Neural progenitor cell (in vitro differentiated cells): ENCODE measurements at regions not wholly inside any gene's neighbourhood (a gene's known extent, or its start where the extent isn't known, plus 50 kb on each side); places are given as distances from the start of the nearest gene placed in this dataset.

ENCODE experiments used
- DNase-seq: peaks from one replicate; pipeline ENCODE4 v3.0.0-alpha.2; 2016; ENCODE audit warnings: low spot score
- H2AFZ ChIP-seq: fragments of 200-600 bp; sonication (generic); replicated peaks from 2 replicates; pipeline ENCODE4 v1.6.1; 2016; ENCODE audit warnings: antibody characterized with exemption
- H3F3A ChIP-seq: fragments of 200-600 bp; sonication (generic); 2 replicates; pipeline ENCODE4 v1.6.1; 2016; ENCODE audit warnings: antibody characterized with exemption, low read depth
- H3K27ac ChIP-seq: fragments of 200-600 bp; sonication (generic); 2 replicates; pipeline ENCODE4 v1.5.1; 2016; ENCODE audit warnings: mild to moderate bottlenecking
- H3K27me3 ChIP-seq: fragments of 200-600 bp; sonication (generic); 2 replicates; pipeline ENCODE4 v1.6.1; 2016; ENCODE audit warnings: mild to moderate bottlenecking, moderate library complexity
- H3K36me3 ChIP-seq: fragments of 200-600 bp; sonication (generic); 2 replicates; pipeline ENCODE4 v1.5.1; 2016
- H3K4me1 ChIP-seq: fragments of 200-600 bp; sonication (generic); 2 replicates; pipeline ENCODE4 v1.6.1; 2016; ENCODE audit warnings: mixed run types
- H3K4me2 ChIP-seq: fragments of 200-600 bp; sonication (generic); 2 replicates; pipeline ENCODE4 v1.6.1; 2016
- H3K4me3 ChIP-seq: fragments of 200-600 bp; sonication (generic); 2 replicates; pipeline ENCODE4 v1.5.1; 2016
- H3K79me2 ChIP-seq: fragments of 200-600 bp; sonication (generic); 2 replicates; pipeline ENCODE4 v1.6.1; 2016; ENCODE audit warnings: low read depth
- H3K9ac ChIP-seq: fragments of 200-600 bp; sonication (generic); 2 replicates; pipeline ENCODE4 v1.6.1; 2016
- H3K9me3 ChIP-seq: fragments of 200-600 bp; sonication (generic); 2 replicates; pipeline ENCODE4 v1.5.1; 2016; ENCODE audit warnings: low read depth
- H4K20me1 ChIP-seq: fragments of 200-600 bp; sonication (generic); 2 replicates; pipeline ENCODE4 v1.6.1; 2016; ENCODE audit warnings: low read depth
- H3K27ac Mint-ChIP-seq: 3 replicates; pipeline ENCODE4 v1.8.0; 2021; ENCODE audit warnings: mixed read lengths
- H3K27me3 Mint-ChIP-seq: 2 replicates; pipeline ENCODE4 v1.8.0; 2022; ENCODE audit warnings: low read depth, mild to moderate bottlenecking, inconsistent platforms, moderate library complexity, mixed read lengths; ENCODE audit not compliant: insufficient read depth
- H3K36me3 Mint-ChIP-seq: 3 replicates; pipeline ENCODE4 v1.8.0; 2021; ENCODE audit warnings: mixed read lengths
- H3K4me1 Mint-ChIP-seq: 3 replicates; pipeline ENCODE4 v1.8.0; 2021; ENCODE audit warnings: mixed read lengths
- H3K4me3 Mint-ChIP-seq: 3 replicates; pipeline ENCODE4 v1.8.0; 2021; ENCODE audit warnings: mild to moderate bottlenecking, moderate library complexity, mixed read lengths
- H3K9me3 Mint-ChIP-seq: 3 replicates; pipeline ENCODE4 v1.8.0; 2020; ENCODE audit warnings: mixed read lengths
- EZH2 ChIP-seq: fragments of 200-600 bp; sonication (generic); IDR thresholded peaks from 2 replicates; pipeline ENCODE4 v1.6.1; 2017; ENCODE audit warnings: antibody characterized with exemption, mild to moderate bottlenecking, moderate library complexity
- EZH2phosphoT487 ChIP-seq: fragments of 200-600 bp; sonication (generic); IDR thresholded peaks from 2 replicates; pipeline ENCODE4 v1.6.1; 2017; ENCODE audit warnings: antibody characterized with exemption
- TF ChIP-seq, protein P1 (sequence below): fragments of 200-600 bp; sonication (generic); IDR thresholded peaks from 2 replicates; pipeline ENCODE4 v1.5.1; 2017; ENCODE audit warnings: antibody characterized with exemption, mild to moderate bottlenecking

DNA sequence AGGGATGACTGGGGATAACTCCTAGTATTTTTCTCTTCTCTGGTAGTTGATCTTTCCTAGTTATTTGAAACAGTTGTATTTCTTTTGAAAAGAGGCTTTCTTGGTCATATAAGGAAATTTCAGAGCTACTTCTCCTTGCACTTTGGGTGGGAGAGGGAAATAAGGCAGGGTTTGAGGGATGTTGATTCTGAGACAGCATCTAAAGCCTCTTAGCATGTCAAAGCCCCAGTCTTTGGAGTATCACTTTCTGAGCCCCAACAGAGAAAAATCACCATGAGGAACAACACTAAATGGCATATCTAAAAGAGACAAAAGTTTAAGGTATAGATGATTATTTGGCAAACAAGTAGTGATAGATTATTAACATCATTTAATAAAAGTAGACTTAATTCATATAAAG lies 688.1 kb downstream of the TRAM1L1 start:
- Histone ChIP-seq H3K79me2 (no peaks in the 10 kb centered on the region), H4K20me1 (no peaks in the 10 kb centered on the region), H3K27ac (no peak overlapping the region), H3K9me3 (no peaks in the 10 kb centered on the region), H3K4me3 (no peak overlapping the region), H3K9ac (no peak overlapping the region), H2AFZ (no peak overlapping the region), H3K36me3 (no peaks in the 10 kb centered on the region), H3K27me3 (no peaks in the 10 kb centered on the region), H3K4me2 (no peak overlapping the region), H3F3A (no peaks in the 10 kb centered on the region), H3K4me1 (no peaks in the 10 kb centered on the region)
- Mint-ChIP-seq H3K36me3 (no peaks in the 10 kb centered on the region), H3K4me3 (no peak overlapping the region), H3K9me3 (no peaks in the 10 kb centered on the region), H3K4me1 (no peaks in the 10 kb centered on the region), H3K27ac (no peak overlapping the region), H3K27me3 (no peaks in the 10 kb centered on the region)
- TF ChIP-seq, protein P1, sequence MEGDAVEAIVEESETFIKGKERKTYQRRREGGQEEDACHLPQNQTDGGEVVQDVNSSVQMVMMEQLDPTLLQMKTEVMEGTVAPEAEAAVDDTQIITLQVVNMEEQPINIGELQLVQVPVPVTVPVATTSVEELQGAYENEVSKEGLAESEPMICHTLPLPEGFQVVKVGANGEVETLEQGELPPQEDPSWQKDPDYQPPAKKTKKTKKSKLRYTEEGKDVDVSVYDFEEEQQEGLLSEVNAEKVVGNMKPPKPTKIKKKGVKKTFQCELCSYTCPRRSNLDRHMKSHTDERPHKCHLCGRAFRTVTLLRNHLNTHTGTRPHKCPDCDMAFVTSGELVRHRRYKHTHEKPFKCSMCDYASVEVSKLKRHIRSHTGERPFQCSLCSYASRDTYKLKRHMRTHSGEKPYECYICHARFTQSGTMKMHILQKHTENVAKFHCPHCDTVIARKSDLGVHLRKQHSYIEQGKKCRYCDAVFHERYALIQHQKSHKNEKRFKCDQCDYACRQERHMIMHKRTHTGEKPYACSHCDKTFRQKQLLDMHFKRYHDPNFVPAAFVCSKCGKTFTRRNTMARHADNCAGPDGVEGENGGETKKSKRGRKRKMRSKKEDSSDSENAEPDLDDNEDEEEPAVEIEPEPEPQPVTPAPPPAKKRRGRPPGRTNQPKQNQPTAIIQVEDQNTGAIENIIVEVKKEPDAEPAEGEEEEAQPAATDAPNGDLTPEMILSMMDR = no peak
- no peak for DNase-seq

DNA sequence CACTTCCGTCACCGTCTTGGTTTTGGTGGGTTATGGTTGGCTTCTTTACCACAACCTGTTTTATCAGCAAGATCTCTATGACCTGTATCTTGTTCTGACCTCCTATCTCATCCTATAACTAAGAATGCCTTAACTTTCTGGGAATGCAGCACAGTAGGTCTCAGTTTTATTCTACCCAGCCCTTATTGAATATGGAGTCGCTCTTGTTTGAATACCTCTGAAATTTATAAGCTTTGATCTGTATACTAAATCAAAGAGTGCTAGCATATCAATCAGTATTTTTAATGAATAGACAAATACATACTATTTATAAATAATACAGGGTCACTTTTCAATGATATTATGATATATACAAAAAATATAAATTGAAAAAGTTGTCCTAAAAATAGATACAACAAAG lies 690.0 kb downstream of the TRAM1L1 start:
- H3K36me3 Mint-ChIP-seq = no peaks in the 10 kb centered on the region

DNA sequence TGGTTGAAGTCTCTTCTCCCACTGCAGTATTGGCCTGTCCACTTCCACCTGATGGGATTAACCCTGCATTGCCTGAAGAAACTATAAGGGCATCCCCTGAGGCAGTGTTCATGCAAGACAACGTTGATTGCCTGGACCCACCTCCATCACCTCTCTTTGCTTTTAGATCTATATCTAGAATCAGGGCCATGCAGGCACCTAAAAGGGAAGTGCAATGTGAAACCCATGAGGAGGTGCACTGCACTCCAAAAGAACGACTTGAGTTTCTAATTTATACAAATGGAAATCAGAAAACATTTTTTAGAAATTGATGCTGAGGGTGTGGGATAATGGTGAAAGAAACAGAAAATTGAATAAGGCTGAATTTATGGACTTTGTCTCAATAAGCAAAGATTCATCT lies 694.4 kb downstream of the TRAM1L1 start:
- Histone ChIP-seq H3K36me3 (no peaks in the 10 kb centered on the region), H2AFZ (no peak overlapping the region), H3K9ac (no peak overlapping the region), H3K4me2 (no peak overlapping the region), H4K20me1 (no peaks in the 10 kb centered on the region), H3F3A (no peaks in the 10 kb centered on the region), H3K27ac (no peak overlapping the region), H3K4me1 (no peaks in the 10 kb centered on the region), H3K4me3 (no peak overlapping the region), H3K27me3 (no peaks in the 10 kb centered on the region), H3K9me3 (no peaks in the 10 kb centered on the region), H3K79me2 (no peaks in the 10 kb centered on the region)
- no peak for DNase-seq
- H3K4me3 Mint-ChIP-seq = no peak overlapping the region
- H3K36me3 Mint-ChIP-seq = no peaks in the 10 kb centered on the region
- no peaks in the 10 kb centered on the region for H3K27me3 Mint-ChIP-seq
- TF ChIP-seq EZH2phosphoT487 (no peak), EZH2 (no peak)
- TF ChIP-seq, protein P1 = no peak
- no peak overlapping the region for H3K27ac Mint-ChIP-seq
- H3K4me1 Mint-ChIP-seq = peaks cover 6% of the 10 kb centered on the region
- H3K9me3 Mint-ChIP-seq = no peaks in the 10 kb centered on the region

More for the DNA sequence above, 690.0 kb downstream of the TRAM1L1 start:
- DNase-seq = no peak
- H3K27me3 Mint-ChIP-seq = no peaks in the 10 kb centered on the region
- Histone ChIP-seq H3F3A (no peaks in the 10 kb centered on the region), H2AFZ (no peak overlapping the region), H3K9me3 (no peaks in the 10 kb centered on the region), H3K36me3 (no peaks in the 10 kb centered on the region), H3K4me3 (no peak overlapping the region), H3K27me3 (no peaks in the 10 kb centered on the region), H3K9ac (no peak overlapping the region), H3K27ac (no peak overlapping the region), H3K79me2 (no peaks in the 10 kb centered on the region), H3K4me2 (no peak overlapping the region), H4K20me1 (no peaks in the 10 kb centered on the region), H3K4me1 (no peaks in the 10 kb centered on the region)
- no peak overlapping the region for H3K4me3 Mint-ChIP-seq
- TF ChIP-seq EZH2phosphoT487 (no peak), EZH2 (no peak)
- TF ChIP-seq, protein P1 = no peak
- H3K27ac Mint-ChIP-seq = no peak overlapping the region
- H3K9me3 Mint-ChIP-seq = no peaks in the 10 kb centered on the region
- no peaks in the 10 kb centered on the region for H3K4me1 Mint-ChIP-seq

DNA sequence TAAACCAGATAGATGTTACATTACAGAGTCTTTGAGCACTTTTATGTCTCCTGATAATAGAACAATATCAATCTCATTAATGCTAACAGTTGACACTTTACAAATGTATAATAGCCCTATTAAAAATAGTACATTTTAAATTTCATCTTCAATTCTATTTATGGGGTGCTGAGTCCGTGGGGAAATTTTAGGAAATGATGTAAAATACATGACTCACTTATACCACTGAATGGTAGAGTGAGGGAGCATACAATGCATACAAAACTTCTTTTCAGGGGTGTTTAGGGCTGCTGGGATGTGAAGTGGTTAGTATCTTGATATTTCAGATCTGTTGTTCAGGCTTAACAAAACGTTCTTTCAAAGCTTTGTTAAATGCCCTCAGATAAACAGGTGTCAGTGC lies 696.2 kb downstream of the TRAM1L1 start:
- Histone ChIP-seq H3K79me2 (no peaks in the 10 kb centered on the region), H2AFZ (no peak overlapping the region), H3K27me3 (no peaks in the 10 kb centered on the region), H3K4me2 (no peak overlapping the region), H3K9ac (no peak overlapping the region), H3K9me3 (no peaks in the 10 kb centered on the region), H3K4me1 (no peaks in the 10 kb centered on the region), H3K36me3 (no peaks in the 10 kb centered on the region), H3K4me3 (no peak overlapping the region), H4K20me1 (no peaks in the 10 kb centered on the region), H3F3A (no peaks in the 10 kb centered on the region), H3K27ac (no peak overlapping the region)
- Mint-ChIP-seq H3K9me3 (no peaks in the 10 kb centered on the region), H3K27ac (no peak overlapping the region), H3K4me1 (peaks cover 6% of the 10 kb centered on the region), H3K4me3 (no peak overlapping the region), H3K27me3 (no peaks in the 10 kb centered on the region), H3K36me3 (no peaks in the 10 kb centered on the region)
- DNase-seq = no peak
- TF ChIP-seq, protein P1 = no peak
- TF ChIP-seq EZH2phosphoT487 (no peak), EZH2 (no peak)
